ENCODE measurements at regions not wholly inside any gene's neighbourhood (a gene's known extent, or its start where the extent isn't known, plus 50 kb on each side); places are given as distances from the start of the nearest gene placed in this dataset.
A peak's percentile ranks its signal among the peaks of the same experiment; 100 is the strongest.

DNA sequence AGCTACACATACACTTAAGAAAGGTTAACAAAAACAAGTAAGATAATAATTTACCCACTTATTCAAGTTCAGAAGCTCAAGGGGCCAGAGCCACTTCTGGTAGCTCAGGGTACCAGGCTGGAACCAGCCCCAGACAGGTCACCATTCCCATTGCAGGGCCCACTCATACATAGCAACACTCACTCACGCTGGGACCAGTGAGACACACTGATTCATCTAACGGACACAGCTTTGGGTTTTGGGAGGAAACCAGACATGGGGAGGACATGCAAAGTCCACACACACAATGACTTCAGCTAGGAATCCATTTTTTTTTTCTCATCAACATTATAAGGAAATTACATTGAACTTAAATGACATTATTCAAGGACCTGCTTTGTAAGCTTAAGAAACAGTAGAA, 169.1 kb downstream of the ZC3H11B start:
- no peak for DNase-seq
- Histone ChIP-seq H3K36me3 (replicated peaks in 1 of 2) (no peaks in the 10 kb centered on the region), H3K4me3 (no peak overlapping the region), H3K27ac (no peak overlapping the region), H3K9me3 (replicated peaks in 1 of 3) (no peaks in the 10 kb centered on the region), H3K27me3 (no peaks in the 10 kb centered on the region), H3K4me1 (replicated peaks in 1 of 2) (no peaks in the 10 kb centered on the region)
- TF ChIP-seq POLR2A (IDR thresholded peaks at IDR 0.05): no peak
- TF ChIP-seq, protein P1, sequence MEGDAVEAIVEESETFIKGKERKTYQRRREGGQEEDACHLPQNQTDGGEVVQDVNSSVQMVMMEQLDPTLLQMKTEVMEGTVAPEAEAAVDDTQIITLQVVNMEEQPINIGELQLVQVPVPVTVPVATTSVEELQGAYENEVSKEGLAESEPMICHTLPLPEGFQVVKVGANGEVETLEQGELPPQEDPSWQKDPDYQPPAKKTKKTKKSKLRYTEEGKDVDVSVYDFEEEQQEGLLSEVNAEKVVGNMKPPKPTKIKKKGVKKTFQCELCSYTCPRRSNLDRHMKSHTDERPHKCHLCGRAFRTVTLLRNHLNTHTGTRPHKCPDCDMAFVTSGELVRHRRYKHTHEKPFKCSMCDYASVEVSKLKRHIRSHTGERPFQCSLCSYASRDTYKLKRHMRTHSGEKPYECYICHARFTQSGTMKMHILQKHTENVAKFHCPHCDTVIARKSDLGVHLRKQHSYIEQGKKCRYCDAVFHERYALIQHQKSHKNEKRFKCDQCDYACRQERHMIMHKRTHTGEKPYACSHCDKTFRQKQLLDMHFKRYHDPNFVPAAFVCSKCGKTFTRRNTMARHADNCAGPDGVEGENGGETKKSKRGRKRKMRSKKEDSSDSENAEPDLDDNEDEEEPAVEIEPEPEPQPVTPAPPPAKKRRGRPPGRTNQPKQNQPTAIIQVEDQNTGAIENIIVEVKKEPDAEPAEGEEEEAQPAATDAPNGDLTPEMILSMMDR (IDR thresholded peaks at IDR 0.05): no peak
- WGBS, 4 donors: 82 to 85% (median 84%) methylated on average over 2 of the region's 2 CpGs
- intact Hi-C loops (cut with DNase I): no loop called here

DNA sequence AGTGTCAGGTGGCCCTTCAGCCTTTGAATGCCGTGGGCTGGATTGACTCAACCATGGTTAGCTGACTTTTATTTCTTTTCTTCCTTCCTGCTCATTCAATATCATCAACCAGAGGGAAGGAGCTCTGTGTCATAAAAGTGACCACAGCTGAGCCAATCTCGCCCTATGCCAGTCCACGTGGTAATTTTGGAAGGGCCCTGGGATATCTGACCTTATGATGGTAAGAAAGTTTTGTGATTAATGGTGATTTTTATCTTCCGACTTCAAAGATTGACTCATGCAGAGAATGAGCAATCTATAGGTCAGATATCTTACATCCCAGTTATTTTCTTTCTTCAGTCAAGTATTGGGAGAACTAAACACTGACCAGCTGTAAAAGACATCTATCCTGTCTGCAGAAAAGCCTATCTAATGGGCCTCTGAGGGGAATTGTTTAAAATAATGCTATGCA, 170.3 kb downstream of the ZC3H11B start:
- intact Hi-C loops (cut with DNase I): no loop called here
- WGBS, 4 donors: 29 to 46% (median 36%) methylated on average over 4 of the region's 4 CpGs
- no peaks in the 10 kb centered on the region for H3K4me1 ChIP-seq (replicated peaks in 1 of 2)
- H3K27me3 ChIP-seq: no peaks in the 10 kb centered on the region
- no peak overlapping the region for H3K4me3 ChIP-seq
- H3K27ac ChIP-seq: no peak overlapping the region
- DNase-seq: peak in 4 of 7 donors; percentile 43 to 67 (median 46)
- no peaks in the 10 kb centered on the region for H3K9me3 ChIP-seq (replicated peaks in 1 of 3)
- H3K36me3 ChIP-seq (replicated peaks in 1 of 2): no peaks in the 10 kb centered on the region
- no peak for TF ChIP-seq POLR2A (IDR thresholded peaks at IDR 0.05)
- TF ChIP-seq, protein P1 (IDR thresholded peaks at IDR 0.05): no peak

DNA sequence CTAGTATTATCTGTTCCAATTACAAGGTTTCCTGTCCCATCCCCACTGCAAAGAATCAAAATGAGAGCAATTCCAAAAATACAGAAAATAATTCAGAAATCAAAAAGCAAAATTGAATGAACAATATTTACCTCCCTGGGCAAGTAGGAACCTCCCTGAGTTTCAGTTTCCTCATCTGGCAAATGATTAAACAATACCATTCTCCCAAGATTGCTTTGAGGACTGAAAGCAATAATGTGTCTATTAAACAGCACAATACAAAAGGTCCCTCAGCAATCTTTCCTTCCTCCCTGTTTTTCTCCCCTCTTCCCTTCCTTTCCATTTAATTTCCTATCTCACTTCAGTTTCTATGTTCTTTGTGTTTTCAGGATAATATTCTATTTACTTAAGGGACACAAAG, 171.0 kb downstream of the ZC3H11B start:
- no peak overlapping the region for H3K27ac ChIP-seq
- no peak for DNase-seq
- H3K27me3 ChIP-seq: no peaks in the 10 kb centered on the region
- no peaks in the 10 kb centered on the region for H3K4me1 ChIP-seq (replicated peaks in 1 of 2)
- TF ChIP-seq, protein P1 (IDR thresholded peaks at IDR 0.05): no peak
- no peak for TF ChIP-seq POLR2A (IDR thresholded peaks at IDR 0.05)
- intact Hi-C loops (cut with DNase I): no loop called here
- H3K36me3 ChIP-seq (replicated peaks in 1 of 2): no peaks in the 10 kb centered on the region
- no peak overlapping the region for H3K4me3 ChIP-seq
- no peaks in the 10 kb centered on the region for H3K9me3 ChIP-seq (replicated peaks in 1 of 3)

DNA sequence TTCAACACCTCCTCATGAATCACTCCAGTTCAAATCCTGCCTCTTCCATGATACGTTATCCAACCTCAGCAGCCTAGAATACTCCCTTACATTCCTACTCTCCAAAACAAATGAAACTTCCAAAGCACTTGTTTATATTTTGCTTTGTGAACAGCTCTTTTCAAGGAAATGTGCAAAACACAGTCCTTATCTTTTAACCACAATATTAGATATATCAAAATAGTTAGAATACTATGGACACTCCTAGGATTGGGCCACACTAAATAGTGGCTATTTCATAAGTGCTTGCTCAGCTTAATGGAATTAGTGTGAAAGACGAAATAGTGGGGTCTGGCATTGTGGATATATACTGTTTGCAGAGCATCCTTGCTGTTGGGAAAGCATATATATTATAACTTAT, 173.5 kb downstream of the ZC3H11B start:
- H3K27me3 ChIP-seq: no peaks in the 10 kb centered on the region
- H3K36me3 ChIP-seq (replicated peaks in 1 of 2): no peaks in the 10 kb centered on the region
- TF ChIP-seq POLR2A (IDR thresholded peaks at IDR 0.05): no peak
- TF ChIP-seq, protein P1 (IDR thresholded peaks at IDR 0.05): no peak
- no peaks in the 10 kb centered on the region for H3K9me3 ChIP-seq (replicated peaks in 1 of 3)
- intact Hi-C loops (cut with DNase I): no loop called here
- H3K4me1 ChIP-seq (replicated peaks in 1 of 2): no peaks in the 10 kb centered on the region
- H3K27ac ChIP-seq: no peak overlapping the region
- WGBS, 4 donors: 86 to 93% (median 90%) methylated on average over 2 of the region's 2 CpGs
- no peak overlapping the region for H3K4me3 ChIP-seq
- DNase-seq: no peak

Measured in adrenal gland (tissue), 9 donors.